GM04504 (cell line): ENCODE measurements at regions not wholly inside any gene's neighbourhood (a gene's known extent, or its start where the extent isn't known, plus 50 kb on each side); places are given as distances from the start of the nearest gene placed in this dataset.
"Not testable (repeated sequence)": the region's sequence is repeated elsewhere in the genome, so short reads cannot be mapped to it uniquely, and the experiment has no call there.

Source experiments
- DNase-seq: peaks from one replicate; pipeline ENCODE4 v3.0.0-alpha.2; 2012; ENCODE audit warnings: low read depth

GRCh38 chr2:89296820-89297398 lies 605.4 kb downstream of the RPIA start:
- not testable (repeated sequence) for DNase-seq

GRCh38 chr2:89299196-89299595 lies 607.7 kb downstream of the RPIA start:
- not testable (repeated sequence) for DNase-seq

GRCh38 chr2:89305623-89306022 lies 614.1 kb downstream of the RPIA start:
- DNase-seq, result not testable (repeated sequence)

GRCh38 chr2:89306869-89307637 lies 615.6 kb downstream of the RPIA start:
- DNase-seq, result not testable (repeated sequence)

GRCh38 chr2:89318990-89319389 lies 627.5 kb downstream of the RPIA start:
- DNase-seq, result not testable (repeated sequence)

GRCh38 chr2:89325894-89326293 lies 634.4 kb downstream of the RPIA start:
- DNase-seq, result not testable (repeated sequence)

- not testable (repeated sequence) for DNase-seq
Observed at GRCh38 chr2:89326455-89326854, 635.0 kb downstream of the RPIA start.

- not testable (repeated sequence) for DNase-seq
Observed at GRCh38 chr2:89328790-89329189, 637.3 kb downstream of the RPIA start.
